ENCODE measurements at regions not wholly inside any gene's neighbourhood (a gene's known extent, or its start where the extent isn't known, plus 50 kb on each side); places are given as distances from the start of the nearest gene placed in this dataset.
"Not testable (repeated sequence)": the region's sequence is repeated elsewhere in the genome, so short reads cannot be mapped to it uniquely, and the experiment has no call there.

- H3K27ac Mint-ChIP-seq (ENCODE audit: low read depth, unreplicated experiment): no peak overlapping the region
- H3K27me3 Mint-ChIP-seq (ENCODE audit: insufficient read depth, unreplicated experiment): peaks cover 10% of the 10 kb centered on the region
- CTCF ChIA-PET: interaction anchor here (0.6 kb wide), 1 partner anchor 326 kb away, joined by 5 read pairs; no protein-coding TSS in a partner anchor
- TF ChIP-seq CTCF (IDR thresholded peaks at IDR 0.05; ENCODE audit: unreplicated experiment): no peak
- no peak overlapping the region for H3K4me3 Mint-ChIP-seq (ENCODE audit: unreplicated experiment)
- POLR2A ChIA-PET: no interaction called here
- BruUV-seq (replicated peaks): no TSS peak
- H3K36me3 Mint-ChIP-seq (ENCODE audit: insufficient read depth, unreplicated experiment): no peaks in the 10 kb centered on the region
- no peaks in the 10 kb centered on the region for H3K9me3 Mint-ChIP-seq (ENCODE audit: unreplicated experiment)
- DNase-seq (ENCODE audit: unreplicated experiment): no peak
- H3K4me1 Mint-ChIP-seq (ENCODE audit: insufficient read depth, unreplicated experiment): no peaks in the 10 kb centered on the region
- intact Hi-C loops (cut with micrococcal nuclease): no loop called here
Measured at GRCh38 chr13:78540058-78540457, 63.3 kb downstream of the POU4F1 start.

GRCh38 chr13:78526044-78526443 is 77.3 kb downstream of the POU4F1 start:
- H3K27ac Mint-ChIP-seq (ENCODE audit: low read depth, unreplicated experiment); H3K4me3 Mint-ChIP-seq (ENCODE audit: unreplicated experiment); DNase-seq (ENCODE audit: unreplicated experiment); H3K36me3 Mint-ChIP-seq (ENCODE audit: insufficient read depth, unreplicated experiment); CTCF ChIA-PET; H3K4me1 Mint-ChIP-seq (ENCODE audit: insufficient read depth, unreplicated experiment); BruUV-seq (replicated peaks); POLR2A ChIA-PET; intact Hi-C loops (cut with micrococcal nuclease): not testable (repeated sequence)
- Mint-ChIP-seq H3K27me3 (ENCODE audit: insufficient read depth, unreplicated experiment) (peaks cover 11% of the 10 kb centered on the region), H3K9me3 (ENCODE audit: unreplicated experiment) (peaks cover 10% of the 10 kb centered on the region)

GRCh38 chr13:78524936-78525335 is 78.4 kb downstream of the POU4F1 start:
- Mint-ChIP-seq H3K36me3 (ENCODE audit: insufficient read depth, unreplicated experiment) (no peaks in the 10 kb centered on the region), H3K27ac (ENCODE audit: low read depth, unreplicated experiment) (no peak overlapping the region), H3K9me3 (ENCODE audit: unreplicated experiment) (peaks cover 17% of the 10 kb centered on the region), H3K4me1 (ENCODE audit: insufficient read depth, unreplicated experiment) (no peaks in the 10 kb centered on the region), H3K4me3 (ENCODE audit: unreplicated experiment) (no peak overlapping the region), H3K27me3 (ENCODE audit: insufficient read depth, unreplicated experiment) (peaks cover 11% of the 10 kb centered on the region)
- POLR2A ChIA-PET: no interaction called here
- no TSS peak for BruUV-seq (replicated peaks)
- CTCF ChIA-PET: interaction anchor here (0.6 kb wide), 1 partner anchor 20 kb away, joined by 3 read pairs; no protein-coding TSS in a partner anchor
- DNase-seq (ENCODE audit: unreplicated experiment): no peak
- intact Hi-C loops (cut with micrococcal nuclease): no loop called here
- TF ChIP-seq CTCF (IDR thresholded peaks at IDR 0.05; ENCODE audit: unreplicated experiment): no peak

- TF ChIP-seq CTCF (IDR thresholded peaks at IDR 0.05; ENCODE audit: unreplicated experiment): no peak
- DNase-seq (ENCODE audit: unreplicated experiment): no peak
- intact Hi-C loops (cut with micrococcal nuclease): no loop called here
- Mint-ChIP-seq H3K27ac (ENCODE audit: low read depth, unreplicated experiment) (no peak overlapping the region), H3K4me3 (ENCODE audit: unreplicated experiment) (no peak overlapping the region), H3K4me1 (ENCODE audit: insufficient read depth, unreplicated experiment) (no peaks in the 10 kb centered on the region), H3K9me3 (ENCODE audit: unreplicated experiment) (peaks cover 17% of the 10 kb centered on the region), H3K27me3 (ENCODE audit: insufficient read depth, unreplicated experiment) (peaks cover 19% of the 10 kb centered on the region), H3K36me3 (ENCODE audit: insufficient read depth, unreplicated experiment) (no peaks in the 10 kb centered on the region)
- ChIA-PET CTCF (no interaction called here), POLR2A (no interaction called here)
- no TSS peak for BruUV-seq (replicated peaks)
Measured at GRCh38 chr13:78521091-78521490, 82.3 kb downstream of the POU4F1 start.

GRCh38 chr13:78520425-78520824 is 82.9 kb downstream of the POU4F1 start:
- no peak overlapping the region for H3K4me3 Mint-ChIP-seq (ENCODE audit: unreplicated experiment)
- peaks cover 17% of the 10 kb centered on the region for H3K9me3 Mint-ChIP-seq (ENCODE audit: unreplicated experiment)
- intact Hi-C loops (cut with micrococcal nuclease): no loop called here
- no peaks in the 10 kb centered on the region for H3K36me3 Mint-ChIP-seq (ENCODE audit: insufficient read depth, unreplicated experiment)
- H3K27me3 Mint-ChIP-seq (ENCODE audit: insufficient read depth, unreplicated experiment): peaks cover 24% of the 10 kb centered on the region
- no peak overlapping the region for H3K27ac Mint-ChIP-seq (ENCODE audit: low read depth, unreplicated experiment)
- no TSS peak for BruUV-seq (replicated peaks)
- DNase-seq (ENCODE audit: unreplicated experiment): no peak
- TF ChIP-seq CTCF (IDR thresholded peaks at IDR 0.05; ENCODE audit: unreplicated experiment): no peak
- ChIA-PET CTCF (interaction anchor here (0.7 kb wide), 1 partner anchor 345 kb away, joined by 3 read pairs; no protein-coding TSS in a partner anchor), POLR2A (no interaction called here)
- no peaks in the 10 kb centered on the region for H3K4me1 Mint-ChIP-seq (ENCODE audit: insufficient read depth, unreplicated experiment)

- H3K36me3 Mint-ChIP-seq (ENCODE audit: insufficient read depth, unreplicated experiment); H3K27ac Mint-ChIP-seq (ENCODE audit: low read depth, unreplicated experiment); BruUV-seq (replicated peaks); H3K4me3 Mint-ChIP-seq (ENCODE audit: unreplicated experiment); intact Hi-C loops (cut with micrococcal nuclease); H3K4me1 Mint-ChIP-seq (ENCODE audit: insufficient read depth, unreplicated experiment); POLR2A ChIA-PET; DNase-seq (ENCODE audit: unreplicated experiment); CTCF ChIA-PET: not testable (repeated sequence)
- H3K9me3 Mint-ChIP-seq (ENCODE audit: unreplicated experiment): peaks cover 17% of the 10 kb centered on the region
- H3K27me3 Mint-ChIP-seq (ENCODE audit: insufficient read depth, unreplicated experiment): peaks cover 21% of the 10 kb centered on the region
Measured at GRCh38 chr13:78518482-78518881, 84.9 kb downstream of the POU4F1 start.
